ENCODE measurements at regions not wholly inside any gene's neighbourhood (a gene's known extent, or its start where the extent isn't known, plus 50 kb on each side); places are given as distances from the start of the nearest gene placed in this dataset.
"Not testable (repeated sequence)": the region's sequence is repeated elsewhere in the genome, so short reads cannot be mapped to it uniquely, and the experiment has no call there.

DNA sequence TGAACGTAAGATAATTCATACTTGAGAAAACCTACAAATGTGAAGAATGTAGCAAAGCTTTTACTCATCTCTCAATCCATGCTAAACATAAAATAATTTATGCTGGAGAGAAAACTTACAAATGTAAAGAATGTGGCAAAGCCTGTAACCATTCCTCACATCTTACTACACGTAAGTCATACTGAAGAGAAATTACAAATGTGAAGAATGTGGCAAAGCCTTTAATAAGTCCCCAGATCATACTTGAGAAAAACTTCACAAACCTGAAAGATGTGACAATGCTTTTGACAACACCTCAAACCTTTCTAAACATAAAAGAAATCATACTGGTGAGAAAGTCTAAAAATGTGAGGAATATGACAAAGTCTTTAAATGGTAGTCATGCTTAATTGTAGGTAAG is 89.4 kb downstream of the ZNF675 start:
- no peak overlapping the region for H3K4me3 ChIP-seq (ENCODE audit: low read depth, low read length)
- DNase-seq (ENCODE audit: low read depth) = no peak
- TF ChIP-seq, protein P1, sequence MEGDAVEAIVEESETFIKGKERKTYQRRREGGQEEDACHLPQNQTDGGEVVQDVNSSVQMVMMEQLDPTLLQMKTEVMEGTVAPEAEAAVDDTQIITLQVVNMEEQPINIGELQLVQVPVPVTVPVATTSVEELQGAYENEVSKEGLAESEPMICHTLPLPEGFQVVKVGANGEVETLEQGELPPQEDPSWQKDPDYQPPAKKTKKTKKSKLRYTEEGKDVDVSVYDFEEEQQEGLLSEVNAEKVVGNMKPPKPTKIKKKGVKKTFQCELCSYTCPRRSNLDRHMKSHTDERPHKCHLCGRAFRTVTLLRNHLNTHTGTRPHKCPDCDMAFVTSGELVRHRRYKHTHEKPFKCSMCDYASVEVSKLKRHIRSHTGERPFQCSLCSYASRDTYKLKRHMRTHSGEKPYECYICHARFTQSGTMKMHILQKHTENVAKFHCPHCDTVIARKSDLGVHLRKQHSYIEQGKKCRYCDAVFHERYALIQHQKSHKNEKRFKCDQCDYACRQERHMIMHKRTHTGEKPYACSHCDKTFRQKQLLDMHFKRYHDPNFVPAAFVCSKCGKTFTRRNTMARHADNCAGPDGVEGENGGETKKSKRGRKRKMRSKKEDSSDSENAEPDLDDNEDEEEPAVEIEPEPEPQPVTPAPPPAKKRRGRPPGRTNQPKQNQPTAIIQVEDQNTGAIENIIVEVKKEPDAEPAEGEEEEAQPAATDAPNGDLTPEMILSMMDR (conservative IDR thresholded peaks at IDR 0.05; ENCODE audit: low read depth, low read length) = no peak

DNA sequence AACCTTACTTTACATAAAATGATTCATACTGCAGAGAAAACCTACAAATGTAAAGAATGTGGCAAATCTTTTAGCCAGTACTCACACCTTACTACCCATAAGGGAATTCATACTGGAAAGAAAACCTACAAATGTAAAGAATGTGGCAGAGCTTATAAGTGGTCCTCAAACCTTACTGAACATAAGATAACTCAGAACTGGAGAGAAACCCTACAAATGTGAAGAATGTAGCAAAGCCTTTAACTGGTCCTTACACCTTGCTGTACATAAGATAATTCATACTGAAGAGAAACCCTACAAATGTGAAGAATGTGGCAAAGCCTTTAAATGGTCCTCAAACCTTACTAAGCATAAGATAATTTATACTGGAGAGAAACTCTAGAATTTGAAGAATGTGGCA is 90.1 kb downstream of the ZNF675 start:
- TF ChIP-seq, protein P1 (conservative IDR thresholded peaks at IDR 0.05; ENCODE audit: low read depth, low read length) = no peak
- no peak overlapping the region for H3K4me3 ChIP-seq (ENCODE audit: low read depth, low read length)
- DNase-seq (ENCODE audit: low read depth) = no peak

DNA sequence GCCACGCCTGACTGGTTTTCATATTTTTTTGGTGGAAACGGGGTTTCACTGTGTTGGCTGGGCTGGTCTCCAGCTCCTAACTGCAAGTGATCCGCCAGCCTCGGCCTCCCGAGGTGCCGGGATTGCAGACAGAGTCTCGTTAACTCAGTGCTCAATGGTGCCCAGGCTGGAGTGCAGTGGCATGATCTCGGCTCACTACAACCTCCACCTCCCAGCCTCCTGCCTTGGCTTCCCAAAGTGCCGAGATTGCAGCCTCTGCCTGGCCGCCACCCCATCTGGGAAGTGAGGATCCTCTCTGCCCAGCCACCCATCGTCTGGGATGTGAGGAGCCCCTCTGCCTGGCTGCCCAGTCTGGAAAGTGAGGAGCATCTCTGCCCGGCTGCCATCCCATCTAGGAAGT is 92.7 kb downstream of the ZNF675 start:
- not testable (repeated sequence) for H3K4me3 ChIP-seq (ENCODE audit: low read depth, low read length); DNase-seq (ENCODE audit: low read depth)

DNA sequence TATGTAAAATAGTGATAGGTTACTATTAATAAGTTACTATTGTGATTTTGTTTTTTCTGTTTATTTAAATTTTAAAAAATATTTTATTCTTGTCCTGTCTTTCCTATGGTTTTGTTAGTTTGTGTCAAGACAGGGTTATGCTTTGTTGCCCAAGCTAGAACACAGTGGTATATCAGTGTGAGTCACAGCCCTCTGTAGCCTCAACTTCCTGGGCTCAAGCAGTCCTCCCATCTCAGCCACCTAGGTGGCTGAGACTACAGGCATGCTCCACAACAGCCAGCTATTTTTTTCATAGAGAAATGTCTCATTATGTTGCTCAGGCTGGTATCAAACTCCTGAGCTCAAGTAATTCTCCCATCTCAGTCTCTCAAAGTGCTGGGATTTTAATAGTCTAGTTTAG is 99.5 kb downstream of the ZNF675 start:
- DNase-seq (ENCODE audit: low read depth) = no peak
- TF ChIP-seq, protein P1 (conservative IDR thresholded peaks at IDR 0.05; ENCODE audit: low read depth, low read length) = no peak
- no peak overlapping the region for H3K4me3 ChIP-seq (ENCODE audit: low read depth, low read length)

DNA sequence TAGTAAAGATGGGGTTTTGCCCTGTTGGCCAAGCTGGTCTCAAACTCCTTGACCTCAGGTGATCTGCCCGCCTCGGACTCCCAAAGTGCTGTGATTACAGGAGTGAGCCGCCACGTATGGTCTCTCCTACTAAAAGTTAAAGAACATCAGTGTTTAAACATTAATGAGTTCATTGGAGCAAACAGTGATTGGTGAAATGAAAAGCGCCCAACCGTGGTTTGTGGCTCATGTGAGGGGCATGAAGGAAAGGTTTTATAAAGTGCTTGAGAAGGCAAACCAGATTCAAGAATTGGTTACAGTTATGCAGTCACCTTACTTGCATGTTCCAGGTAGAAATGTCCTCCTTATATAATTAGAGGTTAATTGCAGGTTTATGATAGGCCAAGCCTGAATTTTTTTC is 109.5 kb downstream of the ZNF675 start:
- TF ChIP-seq, protein P1 (conservative IDR thresholded peaks at IDR 0.05; ENCODE audit: low read depth, low read length) = no peak
- no peak for DNase-seq (ENCODE audit: low read depth)
- no peak overlapping the region for H3K4me3 ChIP-seq (ENCODE audit: low read depth, low read length)

DNA sequence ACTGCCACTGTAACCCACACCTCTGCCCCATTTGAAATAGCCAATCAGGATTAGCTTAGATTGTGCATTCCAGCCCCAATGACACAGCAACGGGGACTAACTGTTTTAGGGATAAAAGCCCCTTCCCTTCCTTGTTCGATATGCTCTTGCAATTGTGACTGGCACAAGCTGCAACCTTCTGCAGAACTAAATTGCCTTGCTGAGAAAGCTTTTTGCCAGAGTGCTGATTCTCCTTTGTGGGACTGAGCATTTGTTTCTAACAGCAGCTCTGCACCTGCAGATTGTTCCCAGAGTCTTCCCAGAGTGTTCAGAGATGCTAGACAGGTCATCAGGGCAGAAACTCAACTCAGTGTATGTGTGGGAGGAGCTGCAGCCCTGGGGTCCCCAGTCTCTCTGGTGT is 115.8 kb downstream of the ZNF675 start:
- H3K4me3 ChIP-seq (ENCODE audit: low read depth, low read length) = no peak overlapping the region
- no peak for DNase-seq (ENCODE audit: low read depth)
- TF ChIP-seq, protein P1 (conservative IDR thresholded peaks at IDR 0.05; ENCODE audit: low read depth, low read length) = no peak

DNA sequence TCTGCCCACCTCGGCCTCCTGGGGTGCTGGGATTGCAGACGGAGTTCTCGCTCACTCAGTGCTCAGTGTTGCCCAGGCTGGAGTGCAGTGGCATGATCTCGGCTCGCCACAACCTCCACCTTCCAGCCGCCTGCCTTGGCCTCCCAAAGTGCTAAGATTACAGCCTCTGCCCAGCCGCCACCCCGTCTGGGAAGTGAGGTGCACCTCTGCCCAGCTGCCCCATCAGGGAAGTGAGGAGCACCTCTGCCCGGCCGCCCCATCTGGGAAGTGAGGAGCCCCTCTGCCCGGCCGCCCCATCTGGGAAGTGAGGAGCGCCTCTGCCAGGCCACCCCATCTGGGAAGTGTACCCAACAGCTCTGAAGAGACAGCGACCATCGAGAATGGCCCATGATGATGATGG is 118.9 kb downstream of the ZNF675 start:
- not testable (repeated sequence) for DNase-seq (ENCODE audit: low read depth)

DNA sequence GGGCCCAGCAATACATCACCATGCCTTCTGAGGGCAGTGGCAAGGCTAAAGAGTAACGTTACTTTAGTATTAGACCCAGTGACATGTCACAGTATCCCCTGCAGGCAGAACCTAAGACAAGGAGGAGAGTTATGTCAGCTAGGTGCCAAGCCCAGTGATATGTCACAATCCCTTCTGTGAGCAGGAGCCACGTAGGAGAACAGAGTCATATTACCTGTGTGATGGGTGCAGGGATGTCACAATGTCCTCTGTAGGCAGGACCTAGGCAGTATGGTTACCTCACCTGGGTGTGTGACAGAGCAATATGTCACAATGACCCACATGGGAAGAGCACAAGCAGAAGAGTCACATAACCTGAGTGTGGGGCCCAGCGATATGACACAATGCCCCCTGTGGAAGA is 121.8 kb downstream of the ZNF675 start:
- DNase-seq (ENCODE audit: low read depth) = no peak
- H3K4me3 ChIP-seq (ENCODE audit: low read depth, low read length) = no peak overlapping the region
- TF ChIP-seq, protein P1 (conservative IDR thresholded peaks at IDR 0.05; ENCODE audit: low read depth, low read length) = no peak

More for the DNA sequence above, 118.9 kb downstream of the ZNF675 start:
- not testable (repeated sequence) for H3K4me3 ChIP-seq (ENCODE audit: low read depth, low read length)

All from epithelial cell of proximal tubule (primary cell).